HepG2 (cell line): ENCODE measurements at regions not wholly inside any gene's neighbourhood (a gene's known extent, or its start where the extent isn't known, plus 50 kb on each side); places are given as distances from the start of the nearest gene placed in this dataset.

Experiments
- CCAR2 ChIP-seq: fragments of 200-400 bp; formaldehyde crosslinking; optimal IDR thresholded peaks from 2 replicates; pipeline ENCODE3; 2018; ENCODE audit warnings: low read depth, mild to moderate bottlenecking, low read length, moderate library complexity
- GATA4 ChIP-seq: sonication (generic); IDR thresholded peaks from 2 replicates; pipeline ENCODE4 v1.6.1; 2016; ENCODE audit warnings: antibody characterized with exemption, low read depth, borderline replicate concordance
- KDM3A ChIP-seq: IDR thresholded peaks from 2 replicates; pipeline ENCODE4 v1.6.1; 2018; ENCODE audit warnings: low read depth, missing compliant biosample characterization
- NFRKB ChIP-seq: fragments of 450-650 bp; IDR thresholded peaks from 2 replicates; pipeline ENCODE4 v1.6.1; 2017
- POLR2G ChIP-seq: fragments of 200-400 bp; formaldehyde crosslinking; IDR thresholded peaks from 2 replicates; pipeline ENCODE4 v1.6.1; 2018; ENCODE audit warnings: mild to moderate bottlenecking, low read depth, low read length, moderate library complexity
- REPIN1 ChIP-seq: sonication (generic); formaldehyde crosslinking; IDR thresholded peaks from 2 replicates; pipeline ENCODE4 v1.8.0; 2022; ENCODE audit warnings: missing genetic modification reagents, low read depth, mild to moderate bottlenecking, borderline replicate concordance
- SALL1 ChIP-seq: sonication (generic); formaldehyde crosslinking; IDR thresholded peaks from 2 replicates; pipeline ENCODE4 v1.8.0; 2022; ENCODE audit warnings: mild to moderate bottlenecking, missing genetic modification reagents
- SMAD3 ChIP-seq: sonication (generic); formaldehyde crosslinking; IDR thresholded peaks from 2 replicates; pipeline ENCODE4 v1.4.0; 2020; ENCODE audit warnings: missing genetic modification reagents
- SRY ChIP-seq: sonication (generic); formaldehyde crosslinking; IDR thresholded peaks from 2 replicates; pipeline ENCODE4 v1.8.0; 2022; ENCODE audit warnings: mild to moderate bottlenecking, missing genetic modification reagents
- THAP11 ChIP-seq: IDR thresholded peaks from 2 replicates; pipeline ENCODE4 v1.6.1; 2016; ENCODE audit warnings: missing biosample characterization, missing genetic modification reagents
- ZNF263 ChIP-seq: sonication (generic); formaldehyde crosslinking; IDR thresholded peaks from 2 replicates; pipeline ENCODE4 v1.4.0; 2020; ENCODE audit warnings: missing genetic modification reagents
- ZNF326 ChIP-seq: sonication (generic); formaldehyde crosslinking; IDR thresholded peaks from 2 replicates; pipeline ENCODE4 v1.4.0; 2020; ENCODE audit warnings: missing genetic modification reagents, borderline replicate concordance
- ZNF768 ChIP-seq: sonication (generic); formaldehyde crosslinking; IDR thresholded peaks from 2 replicates; pipeline ENCODE4 v1.4.0; 2020; ENCODE audit warnings: missing genetic modification reagents
- ZSCAN25 ChIP-seq: sonication (generic); formaldehyde crosslinking; IDR thresholded peaks from 2 replicates; pipeline ENCODE4 v1.8.0; 2022; ENCODE audit warnings: mild to moderate bottlenecking, missing genetic modification reagents
- TF ChIP-seq, protein P1 (sequence below): sonication (generic); formaldehyde crosslinking; IDR thresholded peaks from 2 replicates; pipeline ENCODE4 v1.5.1; 2020; ENCODE audit warnings: mild to moderate bottlenecking, missing genetic modification reagents
- TF ChIP-seq, protein P2 (sequence below): sonication (generic); formaldehyde crosslinking; conservative IDR thresholded peaks from 2 replicates; pipeline ENCODE4 v1.4.0; 2020; ENCODE audit warnings: missing genetic modification reagents
- TF ChIP-seq, protein P3 (sequence below): sonication (generic); formaldehyde crosslinking; IDR thresholded peaks from 2 replicates; pipeline ENCODE4 v1.8.1; 2023; ENCODE audit warnings: mild to moderate bottlenecking, missing genetic modification reagents
- TF ChIP-seq, protein P4 (sequence below): sonication (generic); formaldehyde crosslinking; conservative IDR thresholded peaks from 2 replicates; pipeline ENCODE4 v1.4.0; 2020; ENCODE audit warnings: missing genetic modification reagents
- TF ChIP-seq, protein P5 (sequence below): IDR thresholded peaks from 2 replicates; pipeline ENCODE4 v1.6.1; 2018; ENCODE audit warnings: missing genetic modification reagents

DNA sequence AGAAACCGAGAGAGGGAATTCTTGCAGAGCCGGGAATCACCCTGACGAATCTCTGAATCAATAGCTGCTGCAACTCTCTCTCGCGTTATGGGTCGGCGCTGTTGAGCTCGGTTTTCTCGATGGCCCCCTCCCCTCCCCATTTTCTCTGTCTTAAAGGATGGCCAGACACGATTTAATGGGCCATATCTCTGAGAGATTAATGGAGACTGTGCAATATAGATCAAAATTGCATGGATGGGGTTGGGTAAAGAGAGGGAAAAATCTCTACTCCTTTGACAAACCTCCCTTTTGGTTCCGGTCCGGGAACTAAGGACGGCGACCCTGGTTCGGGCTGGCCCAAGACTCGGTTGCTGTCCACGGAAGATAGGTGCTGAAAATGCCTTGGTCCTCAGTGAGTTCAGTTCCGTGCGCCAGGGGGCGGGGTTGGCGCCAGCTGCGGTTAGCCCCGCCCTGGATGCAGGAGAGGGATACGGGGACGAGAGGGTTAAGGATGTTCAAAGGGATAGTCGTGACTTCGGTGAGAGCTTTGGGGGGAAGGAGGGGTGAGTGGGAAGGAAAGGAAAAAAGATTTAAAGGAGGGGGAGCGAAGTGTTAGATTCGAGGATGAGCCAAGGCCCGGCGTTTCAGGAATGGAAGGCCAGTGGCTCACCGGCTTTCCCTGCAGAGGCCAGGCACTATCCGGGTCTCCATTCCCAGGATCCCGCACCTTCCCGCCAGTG, 103.6 kb upstream of the HSD17B12 start (continued):
- TF ChIP-seq GATA4 = no peak
- TF ChIP-seq CCAR2 = no peak
- TF ChIP-seq SRY (CRISPR knock-in tag) = peak; percentile 67; the same call in 1 of the 2 replicates
- TF ChIP-seq ZNF768 (CRISPR knock-in tag) = 0 out of 2 replicates have a peak, but pooled peaks have one; percentile 29
- TF ChIP-seq, protein P1, sequence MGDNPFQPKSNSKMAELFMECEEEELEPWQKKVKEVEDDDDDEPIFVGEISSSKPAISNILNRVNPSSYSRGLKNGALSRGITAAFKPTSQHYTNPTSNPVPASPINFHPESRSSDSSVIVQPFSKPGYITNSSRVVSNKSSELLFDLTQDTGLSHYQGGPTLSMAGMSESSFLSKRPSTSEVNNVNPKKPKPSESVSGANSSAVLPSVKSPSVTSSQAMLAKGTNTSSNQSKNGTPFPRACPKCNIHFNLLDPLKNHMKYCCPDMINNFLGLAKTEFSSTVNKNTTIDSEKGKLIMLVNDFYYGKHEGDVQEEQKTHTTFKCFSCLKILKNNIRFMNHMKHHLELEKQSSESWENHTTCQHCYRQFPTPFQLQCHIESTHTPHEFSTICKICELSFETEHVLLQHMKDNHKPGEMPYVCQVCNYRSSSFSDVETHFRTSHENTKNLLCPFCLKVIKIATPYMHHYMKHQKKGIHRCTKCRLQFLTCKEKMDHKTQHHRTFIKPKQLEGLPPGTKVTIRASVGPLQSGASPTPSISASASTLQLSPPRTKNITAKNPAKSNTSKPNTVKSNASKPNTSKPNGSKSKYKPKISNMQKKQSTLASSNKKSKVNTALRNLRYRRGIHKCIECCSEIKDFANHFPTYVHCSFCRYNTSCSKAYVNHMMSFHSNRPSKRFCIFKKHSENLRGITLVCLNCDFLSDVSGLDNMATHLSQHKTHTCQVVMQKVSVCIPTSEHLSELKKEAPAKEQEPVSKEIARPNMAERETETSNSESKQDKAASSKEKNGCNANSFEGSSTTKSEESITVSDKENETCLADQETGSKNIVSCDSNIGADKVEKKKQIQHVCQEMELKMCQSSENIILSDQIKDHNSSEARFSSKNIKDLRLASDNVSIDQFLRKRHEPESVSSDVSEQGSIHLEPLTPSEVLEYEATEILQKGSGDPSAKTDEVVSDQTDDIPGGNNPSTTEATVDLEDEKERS (CRISPR knock-in tag) = no peak
- no peak for TF ChIP-seq KDM3A (CRISPR knock-in tag)
- TF ChIP-seq ZSCAN25 (CRISPR knock-in tag) = no peak
- TF ChIP-seq REPIN1 (CRISPR knock-in tag) = no peak
- TF ChIP-seq, protein P2, sequence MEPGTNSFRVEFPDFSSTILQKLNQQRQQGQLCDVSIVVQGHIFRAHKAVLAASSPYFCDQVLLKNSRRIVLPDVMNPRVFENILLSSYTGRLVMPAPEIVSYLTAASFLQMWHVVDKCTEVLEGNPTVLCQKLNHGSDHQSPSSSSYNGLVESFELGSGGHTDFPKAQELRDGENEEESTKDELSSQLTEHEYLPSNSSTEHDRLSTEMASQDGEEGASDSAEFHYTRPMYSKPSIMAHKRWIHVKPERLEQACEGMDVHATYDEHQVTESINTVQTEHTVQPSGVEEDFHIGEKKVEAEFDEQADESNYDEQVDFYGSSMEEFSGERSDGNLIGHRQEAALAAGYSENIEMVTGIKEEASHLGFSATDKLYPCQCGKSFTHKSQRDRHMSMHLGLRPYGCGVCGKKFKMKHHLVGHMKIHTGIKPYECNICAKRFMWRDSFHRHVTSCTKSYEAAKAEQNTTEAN (CRISPR knock-in tag) = peak; percentile 82
- TF ChIP-seq ZNF263 (CRISPR knock-in tag) = no peak
- TF ChIP-seq SMAD3 = peak; percentile 74; the same call in 1 of the 2 replicates
- no peak for TF ChIP-seq ZNF326
- no peak for TF ChIP-seq POLR2G
- TF ChIP-seq, protein P3, sequence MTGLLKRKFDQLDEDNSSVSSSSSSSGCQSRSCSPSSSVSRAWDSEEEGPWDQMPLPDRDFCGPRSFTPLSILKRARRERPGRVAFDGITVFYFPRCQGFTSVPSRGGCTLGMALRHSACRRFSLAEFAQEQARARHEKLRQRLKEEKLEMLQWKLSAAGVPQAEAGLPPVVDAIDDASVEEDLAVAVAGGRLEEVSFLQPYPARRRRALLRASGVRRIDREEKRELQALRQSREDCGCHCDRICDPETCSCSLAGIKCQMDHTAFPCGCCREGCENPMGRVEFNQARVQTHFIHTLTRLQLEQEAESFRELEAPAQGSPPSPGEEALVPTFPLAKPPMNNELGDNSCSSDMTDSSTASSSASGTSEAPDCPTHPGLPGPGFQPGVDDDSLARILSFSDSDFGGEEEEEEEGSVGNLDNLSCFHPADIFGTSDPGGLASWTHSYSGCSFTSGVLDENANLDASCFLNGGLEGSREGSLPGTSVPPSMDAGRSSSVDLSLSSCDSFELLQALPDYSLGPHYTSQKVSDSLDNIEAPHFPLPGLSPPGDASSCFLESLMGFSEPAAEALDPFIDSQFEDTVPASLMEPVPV (CRISPR knock-in tag) = no peak
- TF ChIP-seq, protein P4, sequence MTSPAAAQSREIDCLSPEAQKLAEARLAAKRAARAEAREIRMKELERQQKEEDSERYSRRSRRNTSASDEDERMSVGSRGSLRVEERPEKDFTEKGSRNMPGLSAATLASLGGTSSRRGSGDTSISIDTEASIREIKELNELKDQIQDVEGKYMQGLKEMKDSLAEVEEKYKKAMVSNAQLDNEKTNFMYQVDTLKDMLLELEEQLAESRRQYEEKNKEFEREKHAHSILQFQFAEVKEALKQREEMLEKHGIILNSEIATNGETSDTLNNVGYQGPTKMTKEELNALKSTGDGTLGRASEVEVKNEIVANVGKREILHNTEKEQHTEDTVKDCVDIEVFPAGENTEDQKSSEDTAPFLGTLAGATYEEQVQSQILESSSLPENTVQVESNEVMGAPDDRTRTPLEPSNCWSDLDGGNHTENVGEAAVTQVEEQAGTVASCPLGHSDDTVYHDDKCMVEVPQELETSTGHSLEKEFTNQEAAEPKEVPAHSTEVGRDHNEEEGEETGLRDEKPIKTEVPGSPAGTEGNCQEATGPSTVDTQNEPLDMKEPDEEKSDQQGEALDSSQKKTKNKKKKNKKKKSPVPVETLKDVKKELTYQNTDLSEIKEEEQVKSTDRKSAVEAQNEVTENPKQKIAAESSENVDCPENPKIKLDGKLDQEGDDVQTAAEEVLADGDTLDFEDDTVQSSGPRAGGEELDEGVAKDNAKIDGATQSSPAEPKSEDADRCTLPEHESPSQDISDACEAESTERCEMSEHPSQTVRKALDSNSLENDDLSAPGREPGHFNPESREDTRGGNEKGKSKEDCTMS (CRISPR knock-in tag) = no peak
- TF ChIP-seq SALL1 (CRISPR knock-in tag) = peak; percentile 67
- TF ChIP-seq THAP11 = no peak; the same call in 1 of the 2 replicates
- TF ChIP-seq NFRKB = no peak
- TF ChIP-seq, protein P5, sequence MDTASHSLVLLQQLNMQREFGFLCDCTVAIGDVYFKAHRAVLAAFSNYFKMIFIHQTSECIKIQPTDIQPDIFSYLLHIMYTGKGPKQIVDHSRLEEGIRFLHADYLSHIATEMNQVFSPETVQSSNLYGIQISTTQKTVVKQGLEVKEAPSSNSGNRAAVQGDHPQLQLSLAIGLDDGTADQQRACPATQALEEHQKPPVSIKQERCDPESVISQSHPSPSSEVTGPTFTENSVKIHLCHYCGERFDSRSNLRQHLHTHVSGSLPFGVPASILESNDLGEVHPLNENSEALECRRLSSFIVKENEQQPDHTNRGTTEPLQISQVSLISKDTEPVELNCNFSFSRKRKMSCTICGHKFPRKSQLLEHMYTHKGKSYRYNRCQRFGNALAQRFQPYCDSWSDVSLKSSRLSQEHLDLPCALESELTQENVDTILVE = 0 out of 2 replicates have a peak, but pooled peaks have one; percentile 34
